Muscle layer of duodenum (tissue), 2 donors: ENCODE measurements at regions not wholly inside any gene's neighbourhood (a gene's known extent, or its start where the extent isn't known, plus 50 kb on each side); places are given as distances from the start of the nearest gene placed in this dataset.

Experiments
- H3K27ac ChIP-seq: one replicate; pipeline ENCODE4 v1.7.0; 2013; ENCODE audit warnings: mild to moderate bottlenecking, low read length
- H3K27me3 ChIP-seq: one replicate; pipeline ENCODE4 v1.7.0; 2013; ENCODE audit warnings: low read depth, mild to moderate bottlenecking, control low read depth, low read length
- H3K36me3 ChIP-seq, 2 donors: one replicate each; pipeline ENCODE4 v1.7.0; 2013; ENCODE audit warnings: low read length in 2 of 2, control low read depth in 1 of 2, mild to moderate bottlenecking in 1 of 2; ENCODE audit not compliant: insufficient read depth in 2 of 2, control insufficient read depth in 1 of 2
- H3K4me1 ChIP-seq, 2 donors: one replicate each; pipeline ENCODE4 v1.7.0; 2013; ENCODE audit warnings: low read length in 2 of 2, mild to moderate bottlenecking in 2 of 2, control low read depth in 1 of 2, moderate library complexity in 1 of 2; ENCODE audit not compliant: insufficient read depth in 2 of 2, control insufficient read depth in 1 of 2
- H3K4me3 ChIP-seq, 2 donors: one replicate each; pipeline ENCODE4 v1.7.0; 2013; ENCODE audit warnings: low read length in 2 of 2, low read depth in 1 of 2, mild to moderate bottlenecking in 1 of 2
- H3K9me3 ChIP-seq, 2 donors: one replicate each; pipeline ENCODE4 v1.7.0; 2013; ENCODE audit warnings: low read length in 2 of 2, control low read depth in 1 of 2, mild to moderate bottlenecking in 1 of 2; ENCODE audit not compliant: control insufficient read depth in 1 of 2
- donor health status: healthy.

GRCh38 chr2:129885735-129886134 lies 93.7 kb upstream of the RAB6C start:
- Histone ChIP-seq H3K4me1 (no peaks in the 10 kb centered on the region), H3K27ac (no peak overlapping the region), H3K4me3 (no peak overlapping the region)

GRCh38 chr2:129887688-129888266 lies 91.7 kb upstream of the RAB6C start:
- Histone ChIP-seq H3K27ac (no peak overlapping the region), H3K36me3 (no peaks in the 10 kb centered on the region), H3K27me3 (peaks cover 4% of the 10 kb centered on the region), H3K4me1 (no peaks in the 10 kb centered on the region), H3K9me3 (no peaks in the 10 kb centered on the region), H3K4me3 (no peak overlapping the region)

More at GRCh38 chr2:129885735-129886134, 93.7 kb upstream of the RAB6C start:
- H3K9me3 ChIP-seq, result no peaks in the 10 kb centered on the region
- no peaks in the 10 kb centered on the region for H3K36me3 ChIP-seq
- H3K27me3 ChIP-seq, result peaks cover 4% of the 10 kb centered on the region

- no peaks in the 10 kb centered on the region for H3K36me3 ChIP-seq
- H3K27ac ChIP-seq, result no peak overlapping the region
- no peaks in the 10 kb centered on the region for H3K9me3 ChIP-seq
- no peak overlapping the region for H3K4me3 ChIP-seq
- peaks cover 4% of the 10 kb centered on the region for H3K27me3 ChIP-seq
- no peaks in the 10 kb centered on the region for H3K4me1 ChIP-seq
Measured at GRCh38 chr2:129888461-129888860, 91.0 kb upstream of the RAB6C start.

- no peaks in the 10 kb centered on the region for H3K36me3 ChIP-seq
- no peaks in the 10 kb centered on the region for H3K9me3 ChIP-seq
- peaks cover 4% of the 10 kb centered on the region for H3K27me3 ChIP-seq
- H3K27ac ChIP-seq, result no peak overlapping the region
- H3K4me3 ChIP-seq, result no peak overlapping the region
- no peaks in the 10 kb centered on the region for H3K4me1 ChIP-seq
Measured at GRCh38 chr2:129888896-129889295, 90.6 kb upstream of the RAB6C start.

- Histone ChIP-seq H3K9me3 (no peaks in the 10 kb centered on the region), H3K4me3 (no peak overlapping the region), H3K27ac (no peak overlapping the region), H3K4me1 (no peaks in the 10 kb centered on the region), H3K36me3 (no peaks in the 10 kb centered on the region), H3K27me3 (peaks cover 4% of the 10 kb centered on the region)
Measured at GRCh38 chr2:129891341-129892320, 87.8 kb upstream of the RAB6C start.

- Histone ChIP-seq H3K4me3 (no peak overlapping the region), H3K9me3 (no peaks in the 10 kb centered on the region), H3K27ac (no peak overlapping the region), H3K4me1 (no peaks in the 10 kb centered on the region), H3K27me3 (peaks cover 4% of the 10 kb centered on the region), H3K36me3 (no peaks in the 10 kb centered on the region)
Measured at GRCh38 chr2:129892360-129892759, 87.1 kb upstream of the RAB6C start.

GRCh38 chr2:129892773-129893172 lies 86.7 kb upstream of the RAB6C start:
- no peak overlapping the region for H3K4me3 ChIP-seq
- no peaks in the 10 kb centered on the region for H3K9me3 ChIP-seq
- H3K4me1 ChIP-seq, result no peaks in the 10 kb centered on the region
- H3K27me3 ChIP-seq, result peaks cover under 1% of the 10 kb centered on the region
- H3K36me3 ChIP-seq, result no peaks in the 10 kb centered on the region
- no peak overlapping the region for H3K27ac ChIP-seq

- no peak overlapping the region for H3K27ac ChIP-seq
- H3K27me3 ChIP-seq, result no peaks in the 10 kb centered on the region
- no peaks in the 10 kb centered on the region for H3K9me3 ChIP-seq
- no peaks in the 10 kb centered on the region for H3K4me1 ChIP-seq
- H3K36me3 ChIP-seq, result no peaks in the 10 kb centered on the region
- no peak overlapping the region for H3K4me3 ChIP-seq
Measured at GRCh38 chr2:129893244-129893643, 86.2 kb upstream of the RAB6C start.

- Histone ChIP-seq H3K9me3 (no peaks in the 10 kb centered on the region), H3K27me3 (no peaks in the 10 kb centered on the region), H3K27ac (no peak overlapping the region)
Measured at GRCh38 chr2:129894616-129895015, 84.8 kb upstream of the RAB6C start.

GRCh38 chr2:129895061-129895460 lies 84.4 kb upstream of the RAB6C start:
- Histone ChIP-seq H3K9me3 (no peaks in the 10 kb centered on the region), H3K4me3 (no peak overlapping the region), H3K27ac (no peak overlapping the region), H3K27me3 (no peaks in the 10 kb centered on the region), H3K36me3 (no peaks in the 10 kb centered on the region), H3K4me1 (no peaks in the 10 kb centered on the region)

More at GRCh38 chr2:129894616-129895015, 84.8 kb upstream of the RAB6C start:
- no peak overlapping the region for H3K4me3 ChIP-seq
- no peaks in the 10 kb centered on the region for H3K4me1 ChIP-seq
- no peaks in the 10 kb centered on the region for H3K36me3 ChIP-seq

- no peak overlapping the region for H3K4me3 ChIP-seq
- no peaks in the 10 kb centered on the region for H3K27me3 ChIP-seq
- H3K4me1 ChIP-seq, result no peaks in the 10 kb centered on the region
- H3K9me3 ChIP-seq, result no peaks in the 10 kb centered on the region
- no peak overlapping the region for H3K27ac ChIP-seq
- H3K36me3 ChIP-seq, result no peaks in the 10 kb centered on the region
Measured at GRCh38 chr2:129895526-129896082, 83.9 kb upstream of the RAB6C start.
